ENCODE measurements at regions not wholly inside any gene's neighbourhood (a gene's known extent, or its start where the extent isn't known, plus 50 kb on each side); places are given as distances from the start of the nearest gene placed in this dataset.

DNA sequence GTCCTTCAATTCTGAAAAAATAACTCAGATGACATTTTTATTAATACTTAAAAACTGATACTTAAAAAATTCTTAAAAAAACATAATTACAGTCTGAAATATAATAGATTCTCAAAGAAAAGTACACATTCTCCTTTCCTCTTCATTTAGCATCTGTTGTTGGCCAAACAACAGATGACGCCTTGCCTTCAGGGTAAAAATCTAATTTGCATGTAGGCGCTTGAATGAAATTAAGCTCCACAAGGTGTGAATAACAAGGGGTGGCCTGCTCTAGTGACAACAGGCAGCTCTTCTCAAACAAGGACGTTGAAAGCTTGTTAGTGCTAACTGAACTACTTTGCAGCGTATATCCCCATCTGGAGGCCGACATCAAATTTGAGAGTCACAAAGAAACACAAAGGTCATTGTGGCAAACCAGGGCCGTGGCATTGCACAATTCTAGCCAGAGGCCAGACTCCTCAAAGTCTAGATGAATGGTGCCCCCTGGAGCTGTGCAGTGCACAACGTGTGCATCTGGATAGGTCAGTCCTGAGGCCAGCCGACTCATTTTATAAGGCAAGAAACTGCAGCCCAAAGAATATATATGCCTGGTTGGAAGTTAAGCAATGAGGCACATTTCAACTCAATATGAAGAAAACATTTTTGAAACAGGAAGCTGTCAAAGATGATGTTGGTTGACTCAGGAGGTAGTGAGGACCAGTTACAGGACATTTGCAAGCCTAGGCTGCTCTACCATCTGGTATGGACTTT is 459.2 kb upstream of the RUNX1 start:
- H3K4me1 Mint-ChIP-seq (ENCODE audit: low read depth) = peaks cover 77% of the 10 kb centered on the region
- H3K27me3 Mint-ChIP-seq (ENCODE audit: low read depth) = no peaks in the 10 kb centered on the region
- no peak for DNase-seq (ENCODE audit: low spot score)
- H3K27ac Mint-ChIP-seq (ENCODE audit: unreplicated experiment) = no peak overlapping the region
- H3K36me3 Mint-ChIP-seq (ENCODE audit: low read depth) = no peaks in the 10 kb centered on the region
- TF ChIP-seq, protein P1, sequence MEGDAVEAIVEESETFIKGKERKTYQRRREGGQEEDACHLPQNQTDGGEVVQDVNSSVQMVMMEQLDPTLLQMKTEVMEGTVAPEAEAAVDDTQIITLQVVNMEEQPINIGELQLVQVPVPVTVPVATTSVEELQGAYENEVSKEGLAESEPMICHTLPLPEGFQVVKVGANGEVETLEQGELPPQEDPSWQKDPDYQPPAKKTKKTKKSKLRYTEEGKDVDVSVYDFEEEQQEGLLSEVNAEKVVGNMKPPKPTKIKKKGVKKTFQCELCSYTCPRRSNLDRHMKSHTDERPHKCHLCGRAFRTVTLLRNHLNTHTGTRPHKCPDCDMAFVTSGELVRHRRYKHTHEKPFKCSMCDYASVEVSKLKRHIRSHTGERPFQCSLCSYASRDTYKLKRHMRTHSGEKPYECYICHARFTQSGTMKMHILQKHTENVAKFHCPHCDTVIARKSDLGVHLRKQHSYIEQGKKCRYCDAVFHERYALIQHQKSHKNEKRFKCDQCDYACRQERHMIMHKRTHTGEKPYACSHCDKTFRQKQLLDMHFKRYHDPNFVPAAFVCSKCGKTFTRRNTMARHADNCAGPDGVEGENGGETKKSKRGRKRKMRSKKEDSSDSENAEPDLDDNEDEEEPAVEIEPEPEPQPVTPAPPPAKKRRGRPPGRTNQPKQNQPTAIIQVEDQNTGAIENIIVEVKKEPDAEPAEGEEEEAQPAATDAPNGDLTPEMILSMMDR (IDR thresholded peaks at IDR 0.05) = peak; percentile 51
- H3K4me3 Mint-ChIP-seq (ENCODE audit: unreplicated experiment) = no peak overlapping the region
- no peaks in the 10 kb centered on the region for H3K9me3 Mint-ChIP-seq (ENCODE audit: low read depth)

DNA sequence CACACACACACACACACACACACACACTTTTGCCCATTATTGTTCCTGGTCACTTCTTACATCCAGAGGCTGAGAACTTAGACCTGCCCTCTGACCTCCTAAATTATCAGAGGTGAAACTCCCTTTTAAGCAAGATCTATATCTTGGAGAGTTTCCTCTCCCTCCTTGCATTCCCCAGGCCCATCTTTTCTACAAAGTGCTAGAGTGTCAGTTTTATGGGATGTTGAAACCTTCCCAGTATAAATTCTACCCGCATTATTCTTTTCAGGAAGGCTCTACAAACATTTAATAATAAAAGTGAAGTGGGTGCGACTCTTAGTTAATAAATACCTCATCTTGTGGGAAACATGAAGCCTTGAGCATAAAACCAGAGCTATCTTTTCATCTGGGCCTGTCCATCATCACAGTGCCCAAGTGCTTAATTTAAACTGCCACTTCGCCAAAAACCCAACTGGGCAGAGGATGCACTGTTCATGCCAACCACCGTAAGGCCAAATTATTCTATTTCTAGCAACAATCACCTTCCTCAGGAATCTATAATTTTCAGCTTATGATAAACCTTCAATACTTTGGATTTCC is 458.2 kb upstream of the RUNX1 start:
- DNase-seq (ENCODE audit: low spot score) = no peak
- Mint-ChIP-seq H3K9me3 (ENCODE audit: low read depth) (no peaks in the 10 kb centered on the region), H3K27me3 (ENCODE audit: low read depth) (no peaks in the 10 kb centered on the region), H3K4me1 (ENCODE audit: low read depth) (peaks cover 82% of the 10 kb centered on the region), H3K36me3 (ENCODE audit: low read depth) (no peaks in the 10 kb centered on the region), H3K27ac (ENCODE audit: unreplicated experiment) (no peak overlapping the region), H3K4me3 (ENCODE audit: unreplicated experiment) (no peak overlapping the region)
- TF ChIP-seq, protein P1 (IDR thresholded peaks at IDR 0.05) = no peak

DNA sequence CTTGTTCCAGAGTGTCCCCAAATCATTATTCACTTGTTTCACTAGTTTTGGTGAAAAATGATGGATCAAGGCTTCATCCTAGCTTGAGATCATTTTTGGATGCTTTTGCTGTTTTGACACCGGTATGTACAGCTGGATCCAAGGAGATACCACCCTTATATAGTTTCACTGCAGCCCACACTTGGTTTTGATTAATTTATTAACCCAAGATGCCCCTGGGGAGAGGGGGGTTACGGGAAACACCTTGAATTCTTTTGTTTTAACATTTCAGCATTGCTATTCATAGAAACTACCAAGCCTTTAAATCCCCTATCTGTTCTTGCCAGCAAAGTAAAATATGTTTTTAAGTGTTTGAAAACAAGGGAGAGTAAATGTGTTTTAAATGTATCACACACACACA is 457.7 kb upstream of the RUNX1 start:
- no peak overlapping the region for H3K27ac Mint-ChIP-seq (ENCODE audit: unreplicated experiment)
- no peak overlapping the region for H3K4me3 Mint-ChIP-seq (ENCODE audit: unreplicated experiment)
- H3K9me3 Mint-ChIP-seq (ENCODE audit: low read depth) = no peaks in the 10 kb centered on the region
- DNase-seq (ENCODE audit: low spot score) = no peak
- TF ChIP-seq, protein P1 (IDR thresholded peaks at IDR 0.05) = no peak
- H3K27me3 Mint-ChIP-seq (ENCODE audit: low read depth) = no peaks in the 10 kb centered on the region
- H3K36me3 Mint-ChIP-seq (ENCODE audit: low read depth) = no peaks in the 10 kb centered on the region
- peaks cover 78% of the 10 kb centered on the region for H3K4me1 Mint-ChIP-seq (ENCODE audit: low read depth)

DNA sequence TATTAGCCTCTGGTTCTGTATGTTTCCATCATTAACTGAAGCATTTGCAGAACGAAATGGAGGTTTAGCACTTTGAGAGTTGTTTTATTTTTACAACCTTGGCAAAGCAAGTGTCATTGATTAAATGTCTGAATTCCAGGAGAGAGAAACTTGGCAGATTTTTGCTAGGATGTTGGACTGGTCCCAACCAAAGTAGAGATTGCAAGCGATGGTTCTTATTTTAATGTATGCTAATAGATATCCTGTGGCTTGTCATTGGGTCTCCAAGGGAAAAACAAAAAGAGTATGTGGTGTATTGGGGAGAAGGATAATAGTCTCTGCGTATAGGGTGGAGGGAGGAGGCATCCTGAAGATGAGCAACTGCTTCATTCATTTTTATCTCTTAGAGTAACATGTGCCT is 457.2 kb upstream of the RUNX1 start:
- H3K4me1 Mint-ChIP-seq (ENCODE audit: low read depth) = peaks cover 74% of the 10 kb centered on the region
- no peaks in the 10 kb centered on the region for H3K9me3 Mint-ChIP-seq (ENCODE audit: low read depth)
- no peaks in the 10 kb centered on the region for H3K27me3 Mint-ChIP-seq (ENCODE audit: low read depth)
- no peak for DNase-seq (ENCODE audit: low spot score)
- no peak overlapping the region for H3K4me3 Mint-ChIP-seq (ENCODE audit: unreplicated experiment)
- no peaks in the 10 kb centered on the region for H3K36me3 Mint-ChIP-seq (ENCODE audit: low read depth)
- TF ChIP-seq, protein P1 (IDR thresholded peaks at IDR 0.05) = no peak
- peak overlapping the region; percentile 13 for H3K27ac Mint-ChIP-seq (ENCODE audit: unreplicated experiment)

DNA sequence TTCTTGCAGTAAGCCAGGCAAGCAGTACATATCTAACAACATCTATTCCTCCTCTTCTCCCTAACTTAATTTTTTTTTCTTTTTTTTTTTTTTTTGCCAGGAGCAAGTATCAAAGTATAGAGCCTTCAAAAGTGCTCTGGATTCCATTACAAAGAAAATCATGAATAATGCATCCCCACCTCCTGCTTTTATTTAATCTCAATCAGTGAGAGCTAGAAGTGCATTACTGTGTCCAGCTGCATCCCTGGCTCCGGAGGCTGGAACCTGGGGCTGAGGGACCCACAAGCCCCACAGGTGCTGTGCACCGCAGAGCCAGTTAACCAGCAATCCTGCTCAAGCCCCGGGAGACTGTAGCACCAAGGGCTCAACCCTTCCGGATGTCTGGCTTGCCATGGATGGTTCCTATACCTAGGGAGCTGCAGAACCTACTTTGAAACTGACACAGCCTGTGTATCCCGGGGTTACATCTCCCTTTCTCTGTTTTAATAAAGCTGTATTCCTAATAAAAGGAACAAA is 455.9 kb upstream of the RUNX1 start:
- Mint-ChIP-seq H3K4me1 (ENCODE audit: low read depth) (peaks cover 61% of the 10 kb centered on the region), H3K27ac (ENCODE audit: unreplicated experiment) (no peak overlapping the region), H3K4me3 (ENCODE audit: unreplicated experiment) (no peak overlapping the region), H3K27me3 (ENCODE audit: low read depth) (no peaks in the 10 kb centered on the region), H3K36me3 (ENCODE audit: low read depth) (no peaks in the 10 kb centered on the region), H3K9me3 (ENCODE audit: low read depth) (peaks cover 2% of the 10 kb centered on the region)
- DNase-seq (ENCODE audit: low spot score) = no peak
- TF ChIP-seq, protein P1 (IDR thresholded peaks at IDR 0.05) = no peak
